Choroid plexus epithelial cell (primary cell): ENCODE measurements at regions not wholly inside any gene's neighbourhood (a gene's known extent, or its start where the extent isn't known, plus 50 kb on each side); places are given as distances from the start of the nearest gene placed in this dataset.

ENCODE experiments used
- DNase-seq: peaks from one replicate; pipeline ENCODE4 v3.0.0-alpha.2; 2010; ENCODE audit warnings: low read depth
- H3K4me3 ChIP-seq: 2 replicates; pipeline ENCODE4 v1.5.1; 2011; ENCODE audit warnings: low read depth, mild to moderate bottlenecking, control low read depth, low read length, moderate library complexity
- CTCF ChIP-seq: conservative IDR thresholded peaks from 2 replicates; pipeline ENCODE4 v1.5.1; 2011; ENCODE audit warnings: low read depth, mild to moderate bottlenecking, control low read depth, inconsistent platforms, low read length, moderate library complexity

- no peak for TF ChIP-seq CTCF
- H3K4me3 ChIP-seq: no peak overlapping the region
- no peak for DNase-seq
Observed at GRCh38 chrX:16526003-16526402, 124.0 kb upstream of the S100G start.

DNA sequence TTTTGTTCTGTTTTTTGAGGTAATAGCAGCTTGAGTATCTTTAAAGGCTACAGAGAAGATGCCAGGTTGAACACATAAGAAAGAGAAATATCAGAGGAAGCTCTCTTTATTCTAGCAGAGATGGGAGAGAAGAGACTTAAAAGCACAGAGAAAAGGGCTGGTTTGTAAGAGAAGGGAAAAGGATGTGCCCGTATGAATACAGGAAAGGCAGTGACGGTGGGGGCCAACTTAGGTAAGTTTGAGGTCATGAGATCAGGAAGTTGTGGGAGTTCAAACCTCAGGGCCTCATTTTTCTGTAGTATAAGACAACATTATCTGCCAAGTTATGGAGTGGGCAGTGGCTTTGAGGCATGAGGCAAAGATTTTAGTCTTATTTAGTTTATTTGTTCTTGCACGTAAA lies 121.3 kb upstream of the S100G start:
- H3K4me3 ChIP-seq: no peak overlapping the region
- DNase-seq: no peak
- TF ChIP-seq CTCF: no peak
